ENCODE measurements at regions not wholly inside any gene's neighbourhood (a gene's known extent, or its start where the extent isn't known, plus 50 kb on each side); places are given as distances from the start of the nearest gene placed in this dataset.
"Not testable (repeated sequence)": the region's sequence is repeated elsewhere in the genome, so short reads cannot be mapped to it uniquely, and the experiment has no call there.

DNA sequence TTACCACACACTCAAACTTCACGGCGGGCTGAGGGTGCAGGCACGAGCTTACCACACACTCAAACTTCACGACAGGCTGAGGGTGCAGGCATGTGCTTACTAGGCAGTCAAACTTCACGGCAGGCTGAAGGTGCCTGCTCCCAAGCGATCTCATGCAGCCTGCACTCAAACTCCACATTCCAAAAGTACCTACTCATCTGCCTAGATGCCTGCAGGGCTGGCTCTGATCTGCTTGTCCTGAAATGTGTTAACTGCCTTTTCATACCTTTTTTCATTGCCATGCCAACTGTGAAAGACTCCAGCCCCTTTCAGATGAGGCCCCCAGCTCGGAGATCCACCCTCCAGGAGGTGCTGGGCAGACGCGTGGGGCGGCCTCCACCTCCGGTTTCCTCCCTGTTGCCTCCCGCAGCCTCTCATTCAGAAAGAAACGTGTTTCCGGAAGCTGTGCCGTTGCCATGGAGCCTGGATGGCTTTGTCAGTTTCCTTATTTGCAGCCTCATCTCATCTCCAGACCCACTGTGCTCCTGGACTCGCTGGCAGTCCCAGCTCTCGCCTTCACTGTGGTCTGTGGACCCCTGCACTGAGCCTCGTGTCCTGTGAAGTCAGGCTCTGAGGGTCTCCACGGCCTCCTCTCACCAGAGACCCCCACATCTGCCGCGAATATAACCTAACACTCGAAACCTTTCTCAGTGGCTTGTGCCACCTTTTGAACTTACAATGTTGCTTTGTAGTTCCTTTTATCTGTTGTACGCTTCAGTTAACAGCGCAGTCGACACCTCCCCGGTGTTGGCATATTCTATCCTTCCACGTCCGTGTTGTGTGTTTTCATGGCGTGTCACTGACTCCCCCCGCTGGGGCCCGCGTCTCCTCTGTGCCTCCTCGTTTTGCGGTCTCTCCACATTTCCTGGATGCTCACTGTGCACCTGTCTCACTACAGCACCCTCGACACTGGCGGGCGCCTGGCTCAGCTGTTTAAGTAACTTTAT lies 106.1 kb upstream of the ALKAL2 start:
- TF ChIP-seq, protein P1, sequence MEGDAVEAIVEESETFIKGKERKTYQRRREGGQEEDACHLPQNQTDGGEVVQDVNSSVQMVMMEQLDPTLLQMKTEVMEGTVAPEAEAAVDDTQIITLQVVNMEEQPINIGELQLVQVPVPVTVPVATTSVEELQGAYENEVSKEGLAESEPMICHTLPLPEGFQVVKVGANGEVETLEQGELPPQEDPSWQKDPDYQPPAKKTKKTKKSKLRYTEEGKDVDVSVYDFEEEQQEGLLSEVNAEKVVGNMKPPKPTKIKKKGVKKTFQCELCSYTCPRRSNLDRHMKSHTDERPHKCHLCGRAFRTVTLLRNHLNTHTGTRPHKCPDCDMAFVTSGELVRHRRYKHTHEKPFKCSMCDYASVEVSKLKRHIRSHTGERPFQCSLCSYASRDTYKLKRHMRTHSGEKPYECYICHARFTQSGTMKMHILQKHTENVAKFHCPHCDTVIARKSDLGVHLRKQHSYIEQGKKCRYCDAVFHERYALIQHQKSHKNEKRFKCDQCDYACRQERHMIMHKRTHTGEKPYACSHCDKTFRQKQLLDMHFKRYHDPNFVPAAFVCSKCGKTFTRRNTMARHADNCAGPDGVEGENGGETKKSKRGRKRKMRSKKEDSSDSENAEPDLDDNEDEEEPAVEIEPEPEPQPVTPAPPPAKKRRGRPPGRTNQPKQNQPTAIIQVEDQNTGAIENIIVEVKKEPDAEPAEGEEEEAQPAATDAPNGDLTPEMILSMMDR (IDR thresholded peaks at IDR 0.05; ENCODE audit: low read depth, low read length, missing control alignments), result no peak
- no peak overlapping the region for H3K4me3 ChIP-seq (replicated peaks; ENCODE audit: low read depth, low read length)
- DNase-seq (ENCODE audit: extremely low read depth, low read depth), result no peak

- no peak overlapping the region for H3K4me3 ChIP-seq (replicated peaks; ENCODE audit: low read depth, low read length)
- TF ChIP-seq, protein P1 (IDR thresholded peaks at IDR 0.05; ENCODE audit: low read depth, low read length, missing control alignments), result no peak
- DNase-seq (ENCODE audit: extremely low read depth, low read depth), result no peak
Measured at GRCh38 chr2:392926-393280, 105.0 kb upstream of the ALKAL2 start.

DNA sequence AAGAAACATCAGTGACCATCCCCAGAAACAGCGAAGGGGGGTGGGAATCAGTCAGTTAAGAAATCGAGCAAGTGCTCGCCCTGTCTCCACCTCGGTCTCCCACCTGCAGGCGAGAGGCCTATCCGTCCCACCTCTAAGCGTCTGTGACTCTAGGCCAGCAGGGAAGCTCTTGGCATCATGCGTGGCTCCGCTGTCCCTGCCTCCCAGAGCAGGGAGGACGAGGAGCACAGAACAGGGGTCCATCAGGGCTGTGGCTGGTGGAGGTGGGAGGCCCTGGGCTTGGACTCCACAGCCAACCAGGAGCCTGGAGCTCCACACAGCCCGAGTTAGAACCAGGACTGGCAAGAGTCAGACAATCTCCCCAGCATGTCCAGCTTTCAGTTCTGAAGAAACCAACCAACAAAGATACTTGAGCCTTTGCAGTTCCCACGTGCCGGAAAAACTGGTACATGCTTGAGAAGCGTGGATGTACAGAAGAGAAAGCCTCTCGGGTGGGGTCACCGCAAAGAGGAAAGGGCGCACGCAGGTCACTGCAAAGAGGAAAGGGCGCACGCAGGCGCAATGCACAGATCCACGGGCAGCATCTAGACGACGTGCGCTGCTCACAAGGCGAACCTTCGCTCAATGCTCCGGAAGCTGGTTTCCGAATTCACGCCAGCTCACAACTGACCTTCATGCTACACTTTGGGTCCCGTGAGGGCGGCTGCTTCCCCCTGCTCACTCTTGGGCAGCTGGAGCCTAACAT lies 104.5 kb upstream of the ALKAL2 start:
- H3K4me3 ChIP-seq (replicated peaks; ENCODE audit: low read depth, low read length), result no peak overlapping the region
- TF ChIP-seq, protein P1 (IDR thresholded peaks at IDR 0.05; ENCODE audit: low read depth, low read length, missing control alignments), result no peak
- no peak for DNase-seq (ENCODE audit: extremely low read depth, low read depth)

GRCh38 chr2:391696-392095 lies 103.8 kb upstream of the ALKAL2 start:
- no peak overlapping the region for H3K4me3 ChIP-seq (replicated peaks; ENCODE audit: low read depth, low read length)
- DNase-seq (ENCODE audit: extremely low read depth, low read depth), result no peak
- TF ChIP-seq, protein P1 (IDR thresholded peaks at IDR 0.05; ENCODE audit: low read depth, low read length, missing control alignments), result no peak

DNA sequence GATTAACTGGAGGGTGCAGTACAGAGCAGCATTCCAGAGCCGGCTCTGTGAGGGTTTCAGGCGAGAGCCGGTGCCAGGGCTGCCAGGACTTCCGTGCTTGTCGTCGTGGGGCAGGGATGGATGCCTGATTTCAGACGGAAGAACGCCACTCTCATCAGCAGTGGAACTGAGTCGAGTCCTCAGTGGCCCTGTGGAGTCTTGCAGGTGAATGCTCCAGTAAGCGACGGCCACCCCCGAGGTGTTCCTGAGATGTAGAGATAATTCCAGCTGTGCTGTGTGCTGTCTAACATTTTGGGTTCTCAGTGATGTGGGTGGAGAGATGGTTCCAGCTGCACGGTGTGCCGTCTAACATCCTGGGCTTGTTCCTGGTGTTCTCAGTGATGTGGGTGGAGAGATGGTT lies 103.1 kb upstream of the ALKAL2 start:
- TF ChIP-seq, protein P1 (IDR thresholded peaks at IDR 0.05; ENCODE audit: low read depth, low read length, missing control alignments), result no peak
- no peak overlapping the region for H3K4me3 ChIP-seq (replicated peaks; ENCODE audit: low read depth, low read length)
- DNase-seq (ENCODE audit: extremely low read depth, low read depth), result no peak

- DNase-seq (ENCODE audit: extremely low read depth, low read depth); H3K4me3 ChIP-seq (replicated peaks; ENCODE audit: low read depth, low read length): not testable (repeated sequence)
Measured at GRCh38 chr2:389985-390384, 102.1 kb upstream of the ALKAL2 start.

- not testable (repeated sequence) for DNase-seq (ENCODE audit: extremely low read depth, low read depth)
Measured at GRCh38 chr2:388752-389151, 100.9 kb upstream of the ALKAL2 start.

More at GRCh38 chr2:388752-389151, 100.9 kb upstream of the ALKAL2 start:
- H3K4me3 ChIP-seq (replicated peaks; ENCODE audit: low read depth, low read length), result not testable (repeated sequence)
